Activated naive CD4-positive, alpha-beta T cell (primary cell): ENCODE measurements at regions not wholly inside any gene's neighbourhood (a gene's known extent, or its start where the extent isn't known, plus 50 kb on each side); places are given as distances from the start of the nearest gene placed in this dataset.

Experiments used
- DNase-seq, 4 experiments: peaks; one replicate each; lab custom pipeline; 2025; lab: John Stamatoyannopoulos, UW

DNA sequence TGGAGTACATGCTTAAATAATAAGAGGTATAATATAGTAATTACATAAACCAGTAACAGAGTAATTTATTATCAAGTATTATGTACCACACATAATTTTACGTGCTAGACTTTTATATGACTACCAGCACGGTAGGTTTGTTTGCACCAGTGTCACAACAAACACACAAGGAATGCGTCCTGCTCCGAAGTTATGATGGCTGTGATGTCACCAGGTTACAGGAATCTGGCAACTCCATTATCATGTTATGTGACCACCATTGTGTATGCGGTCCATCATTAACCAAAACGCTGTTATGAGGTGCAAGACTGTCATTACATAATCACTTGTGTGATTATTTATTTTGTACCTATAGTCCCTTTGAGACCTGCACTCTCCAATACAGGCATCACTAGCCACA is 235.2 kb upstream of the PMEPA1 start:
- no peak for DNase-seq

DNA sequence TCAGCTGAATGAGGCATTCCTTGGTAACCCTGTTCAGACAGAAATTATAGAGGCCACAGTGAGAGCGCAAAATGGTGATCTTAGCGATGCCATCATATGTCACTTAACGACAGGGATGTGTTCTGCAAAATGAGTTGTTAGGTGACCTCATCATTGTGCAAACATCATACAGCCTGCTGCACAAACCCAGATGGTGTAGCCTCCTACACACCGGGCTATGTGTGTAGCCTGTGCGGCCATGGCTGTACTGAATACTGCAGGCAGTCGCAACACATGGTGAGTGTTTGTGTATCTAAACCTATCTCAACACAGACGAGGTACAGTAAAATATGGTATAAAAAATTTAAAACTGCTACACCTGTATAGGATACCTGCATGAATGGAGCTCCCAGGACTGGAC is 234.1 kb upstream of the PMEPA1 start:
- DNase-seq, result no peak

GRCh38 chr20:57943291-57943690 is 233.5 kb upstream of the PMEPA1 start:
- no peak for DNase-seq

GRCh38 chr20:57941604-57942381 is 232.0 kb upstream of the PMEPA1 start:
- no peak for DNase-seq

DNA sequence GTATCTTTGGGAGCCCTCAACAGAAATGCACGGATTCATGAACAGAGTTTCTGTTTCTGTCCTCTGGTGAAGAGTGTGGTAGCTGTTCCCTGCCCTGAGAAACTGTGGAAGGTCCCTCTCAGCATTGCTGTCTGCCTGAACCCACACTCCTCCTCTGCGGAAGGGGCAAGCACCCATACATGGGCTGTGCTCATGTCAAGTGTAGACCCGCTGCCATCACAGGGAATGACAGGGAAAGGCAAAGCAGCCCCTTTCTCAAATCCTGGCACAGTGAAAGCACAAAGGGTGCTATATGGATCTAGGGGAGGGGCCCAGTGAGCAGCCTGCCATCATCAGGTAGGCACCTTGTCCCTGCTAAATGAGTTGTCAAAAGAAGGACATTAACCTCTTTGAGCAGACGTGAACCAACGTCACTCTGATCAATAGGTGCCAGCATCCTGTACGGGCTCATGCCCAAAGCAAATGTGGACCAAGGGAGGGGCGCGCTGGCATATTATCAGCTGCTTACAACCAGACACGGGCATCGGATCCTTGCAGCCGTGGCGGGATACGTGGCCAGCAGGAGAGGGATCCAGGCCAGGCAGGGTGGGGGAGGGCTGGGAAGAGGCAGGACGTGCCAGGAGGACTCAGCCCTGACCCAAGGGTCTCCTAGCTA is 231.2 kb upstream of the PMEPA1 start:
- no peak for DNase-seq

- no peak for DNase-seq
Measured at GRCh38 chr20:57940376-57940775, 230.6 kb upstream of the PMEPA1 start.

GRCh38 chr20:57939499-57939898 is 229.7 kb upstream of the PMEPA1 start:
- DNase-seq, result no peak

DNA sequence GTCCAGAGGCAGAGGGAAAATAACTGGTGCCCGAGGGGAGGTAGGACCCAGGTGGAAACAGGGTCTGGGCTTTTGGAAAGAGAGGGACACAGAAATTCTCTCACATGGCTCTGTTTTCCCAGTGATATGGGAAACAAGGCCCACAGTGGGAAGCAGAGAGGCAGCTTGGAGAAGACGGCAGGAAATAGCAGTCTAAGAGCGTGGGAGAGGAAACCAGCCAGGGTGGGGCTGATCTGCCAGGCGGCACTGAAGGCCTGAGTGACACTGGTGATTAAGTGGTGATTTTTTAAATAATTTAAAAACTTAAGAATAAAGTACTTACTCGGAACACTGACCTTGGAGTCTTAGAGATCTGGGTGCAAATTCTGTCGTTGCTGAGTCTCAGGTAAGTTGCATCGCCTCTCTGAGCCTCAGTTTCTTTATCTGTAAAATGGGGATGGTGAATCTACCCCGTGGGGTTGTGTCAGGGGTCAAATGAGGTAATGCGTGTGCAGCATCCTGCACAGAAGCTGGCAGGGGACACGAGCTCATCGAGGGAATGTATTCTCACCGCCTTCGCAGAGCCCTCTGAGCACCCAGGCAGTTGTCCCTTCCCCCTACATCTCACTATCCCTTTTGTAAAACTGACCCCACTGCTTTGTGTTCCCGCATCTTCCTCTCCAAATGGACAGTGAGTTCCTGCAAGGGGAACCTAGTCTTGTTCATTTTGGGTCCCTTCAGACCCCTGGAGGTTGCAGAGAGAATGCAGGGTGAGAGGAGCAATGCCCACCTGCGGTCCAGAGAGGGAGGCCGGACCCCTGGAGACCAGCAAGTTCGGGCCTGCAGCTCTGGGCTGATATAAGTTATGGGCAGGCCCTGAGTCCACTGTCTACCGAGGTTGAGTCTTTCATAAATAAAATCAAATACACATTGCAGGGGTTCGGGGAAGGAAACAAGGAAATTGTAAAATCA is 228.6 kb upstream of the PMEPA1 start:
- DNase-seq, result no peak

- DNase-seq, result no peak
Measured at GRCh38 chr20:57936636-57937385, 227.0 kb upstream of the PMEPA1 start.

DNA sequence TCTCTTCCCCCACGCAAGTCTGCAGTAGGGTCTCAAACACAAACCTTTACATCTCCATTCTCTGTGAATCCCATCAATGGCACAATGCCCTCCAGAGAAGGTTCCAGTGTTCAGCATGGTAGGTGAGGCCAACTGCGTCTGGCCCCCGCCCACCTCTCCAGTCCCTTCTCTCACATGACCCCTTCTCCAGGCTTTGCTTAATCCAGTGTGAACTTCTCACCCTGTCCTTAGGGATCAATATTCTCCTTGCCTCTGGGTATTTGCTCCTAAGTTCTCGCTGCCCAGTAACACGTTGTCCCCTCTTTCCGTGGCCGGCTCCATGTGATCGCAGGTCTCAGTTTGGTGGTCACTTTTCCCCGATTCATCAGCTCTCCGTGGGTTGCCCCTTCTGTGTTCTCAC is 225.1 kb upstream of the PMEPA1 start:
- DNase-seq, result no peak

DNA sequence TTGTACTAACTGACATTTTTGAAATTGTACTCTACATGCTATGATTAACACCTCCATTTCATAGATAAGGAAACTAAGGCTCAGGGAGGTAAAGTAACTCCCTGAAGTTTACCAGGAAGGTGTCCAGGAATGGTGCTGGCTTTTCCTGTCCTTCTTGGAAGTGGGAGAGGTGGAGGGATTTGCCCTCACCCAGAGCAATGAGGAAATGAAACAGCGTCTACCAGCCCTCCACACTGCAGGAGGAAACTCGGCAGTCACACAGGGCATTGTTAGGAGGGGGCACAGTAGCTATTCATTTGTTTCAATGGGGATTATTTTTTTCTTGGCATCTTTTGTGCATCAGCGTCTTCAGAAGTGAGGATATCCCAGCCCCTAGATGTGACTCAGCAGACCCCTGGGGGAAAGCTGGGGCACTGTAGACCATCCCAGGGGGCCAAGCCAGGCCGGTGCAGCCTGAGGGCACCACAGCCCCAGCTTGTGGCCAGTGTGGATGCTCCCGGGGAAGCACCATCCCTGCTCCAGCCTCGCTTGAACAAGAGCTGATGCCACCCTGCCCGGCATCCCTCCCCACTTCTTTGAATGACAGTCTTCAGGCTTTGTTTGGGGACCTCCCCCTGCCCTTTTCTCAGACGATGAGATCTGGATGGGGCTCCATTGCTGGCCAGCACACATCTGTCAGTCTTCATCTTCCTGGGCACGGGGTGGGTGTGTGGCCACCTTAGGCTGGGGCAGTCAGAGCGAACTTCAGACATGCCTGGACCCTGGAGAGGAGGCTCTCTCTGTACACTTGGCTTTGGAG is 224.4 kb upstream of the PMEPA1 start:
- no peak for DNase-seq

DNA sequence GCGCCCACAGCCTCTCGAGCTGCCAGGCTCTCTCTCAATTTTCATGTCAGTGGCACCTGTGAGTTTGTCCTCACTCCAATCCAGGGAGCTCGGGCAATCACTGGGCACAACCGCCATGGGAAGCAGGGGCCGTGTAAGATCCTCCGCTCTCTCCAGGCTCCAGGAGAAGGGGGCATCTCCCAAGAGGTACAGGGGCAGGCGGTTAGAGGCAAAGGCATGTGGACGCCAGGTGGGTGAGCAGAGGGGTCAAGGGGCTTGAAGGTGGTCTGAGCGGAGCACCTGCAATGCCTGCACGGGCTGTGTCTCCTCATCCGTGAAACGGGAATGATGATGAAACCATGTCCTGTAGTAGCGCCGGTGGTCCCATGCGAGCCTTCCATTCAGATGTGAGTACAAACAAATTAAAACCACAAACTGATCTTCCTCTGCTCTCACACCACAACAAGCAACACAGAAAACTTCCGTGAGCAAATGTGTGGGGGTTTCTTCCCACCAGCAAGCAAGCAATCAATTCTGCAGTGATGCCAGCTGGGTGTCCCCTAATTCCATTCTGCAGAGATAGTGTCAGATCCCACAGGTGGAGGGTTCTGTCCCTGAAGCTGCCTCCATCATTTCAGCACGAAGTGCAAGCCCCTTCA is 222.5 kb upstream of the PMEPA1 start:
- DNase-seq, result no peak

GRCh38 chr20:57930351-57930750 is 220.5 kb upstream of the PMEPA1 start:
- no peak for DNase-seq

- no peak for DNase-seq
Measured at GRCh38 chr20:57928181-57928967, 218.6 kb upstream of the PMEPA1 start.

DNA sequence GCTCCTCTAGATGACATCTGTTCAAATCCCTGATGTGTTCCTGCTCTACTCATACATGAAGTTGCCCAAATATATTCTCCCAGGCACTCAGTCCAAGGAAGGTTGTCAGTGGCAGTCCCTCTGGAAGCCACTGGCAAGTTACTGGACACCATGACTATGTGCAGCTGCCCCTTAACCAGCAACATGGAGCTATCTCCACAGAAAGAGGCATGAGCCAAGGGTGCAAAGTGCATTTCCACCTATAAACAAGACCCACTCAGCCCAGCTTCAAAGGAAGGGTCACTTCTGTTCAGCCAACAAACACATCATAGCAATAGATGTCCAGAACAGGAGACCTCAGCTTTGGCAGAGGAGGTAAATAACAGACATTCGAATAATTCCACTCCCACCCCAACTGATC is 217.6 kb upstream of the PMEPA1 start:
- no peak for DNase-seq

- no peak for DNase-seq
Measured at GRCh38 chr20:57922706-57923105, 212.9 kb upstream of the PMEPA1 start.

- no peak for DNase-seq
Measured at GRCh38 chr20:57922083-57922482, 212.3 kb upstream of the PMEPA1 start.

DNA sequence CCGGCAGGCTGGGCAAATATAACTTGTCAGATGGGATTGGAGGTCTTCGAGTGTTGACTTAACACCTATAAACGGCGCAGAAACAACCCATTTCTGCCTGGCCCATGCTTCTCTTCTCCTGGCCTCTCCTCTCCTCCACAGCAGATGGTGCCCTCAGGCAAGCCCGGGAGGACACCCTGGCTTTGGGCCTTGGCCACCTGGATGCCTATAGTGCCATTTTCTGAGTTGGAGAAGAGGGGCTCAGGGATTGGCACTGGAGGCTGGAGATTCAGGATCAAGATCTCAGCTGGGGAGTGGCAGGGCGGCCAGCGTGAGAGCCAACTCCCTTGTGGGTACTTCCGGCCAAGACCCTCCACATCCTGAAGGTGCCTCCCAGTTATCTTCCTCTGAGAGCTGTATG is 211.9 kb upstream of the PMEPA1 start:
- no peak for DNase-seq

DNA sequence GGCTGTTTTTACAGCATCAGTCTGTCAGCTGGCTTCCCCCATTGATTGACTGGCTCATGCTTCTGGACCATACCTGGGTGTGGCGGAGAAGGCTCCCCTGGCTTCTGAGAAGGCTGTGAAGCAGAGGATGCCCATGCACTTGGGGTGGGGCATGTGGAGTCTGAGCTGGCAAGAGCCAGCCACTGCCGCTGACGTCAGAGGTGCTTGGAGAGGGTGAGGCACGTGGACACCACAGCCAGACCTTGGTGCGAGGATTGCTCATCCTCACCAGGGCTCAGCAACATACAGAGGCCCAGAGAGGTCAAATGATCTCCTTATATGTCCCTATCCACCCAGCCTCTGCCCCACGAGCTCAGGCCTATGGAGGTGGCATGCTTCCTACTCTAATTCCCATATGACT is 211.2 kb upstream of the PMEPA1 start:
- DNase-seq, result no peak

DNA sequence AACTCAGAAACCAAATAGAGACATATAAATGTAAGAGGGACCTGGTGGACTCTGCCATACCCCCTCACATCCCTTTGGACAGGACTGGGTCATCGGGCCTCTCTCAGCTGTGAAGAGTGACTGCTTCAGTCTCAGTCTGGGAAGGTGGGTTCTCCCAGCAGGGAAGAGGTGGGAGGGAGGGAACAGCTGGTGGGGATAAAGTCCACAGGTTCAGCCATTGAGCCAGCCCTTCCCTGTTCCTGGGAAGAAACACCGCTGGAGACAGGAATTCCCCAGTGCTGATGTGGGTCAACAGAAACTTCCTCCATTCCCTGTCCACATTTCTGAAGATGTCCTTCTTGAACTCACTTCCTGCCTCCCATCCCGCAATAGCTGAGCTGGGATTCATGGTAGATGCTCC is 209.2 kb upstream of the PMEPA1 start:
- no peak for DNase-seq
